NOMO-1 treated with DMSO at 0.1 percent for 48 hours (cell line): ENCODE measurements at regions not wholly inside any gene's neighbourhood (a gene's known extent, or its start where the extent isn't known, plus 50 kb on each side); places are given as distances from the start of the nearest gene placed in this dataset.

ENCODE experiments used
- DNase-seq: peaks from one replicate; lab custom pipeline; 2025; ENCODE audit not compliant: unreplicated experiment; lab: John Stamatoyannopoulos, UW

GRCh38 chr18:8458546-8459215 is 150.6 kb upstream of the RAB12 start:
- DNase-seq = no peak

- no peak for DNase-seq
These were observed 148.5 kb upstream of the RAB12 start for GRCh38 chr18:8460748-8461147.

GRCh38 chr18:8461544-8461943 is 147.7 kb upstream of the RAB12 start:
- no peak for DNase-seq

- no peak for DNase-seq
These were observed 146.5 kb upstream of the RAB12 start for GRCh38 chr18:8462651-8463185.

GRCh38 chr18:8463791-8464190 is 145.4 kb upstream of the RAB12 start:
- DNase-seq = no peak

- DNase-seq = no peak
These were observed 141.0 kb upstream of the RAB12 start for GRCh38 chr18:8468191-8468590.

GRCh38 chr18:8468921-8469335 is 140.3 kb upstream of the RAB12 start:
- no peak for DNase-seq

GRCh38 chr18:8469544-8470130 is 139.6 kb upstream of the RAB12 start:
- DNase-seq = no peak

GRCh38 chr18:8471372-8471771 is 137.9 kb upstream of the RAB12 start:
- no peak for DNase-seq

- no peak for DNase-seq
These were observed 134.6 kb upstream of the RAB12 start for GRCh38 chr18:8474661-8475060.

GRCh38 chr18:8477615-8478014 is 131.6 kb upstream of the RAB12 start:
- DNase-seq = no peak

- peak; percentile 18 for DNase-seq
These were observed 130.9 kb upstream of the RAB12 start for GRCh38 chr18:8478166-8478967.

- DNase-seq = no peak
These were observed 130.3 kb upstream of the RAB12 start for GRCh38 chr18:8478968-8479370.

- DNase-seq = no peak
These were observed 129.4 kb upstream of the RAB12 start for GRCh38 chr18:8479789-8480188.

GRCh38 chr18:8480506-8481328 is 128.5 kb upstream of the RAB12 start:
- no peak for DNase-seq

GRCh38 chr18:8484951-8485350 is 124.3 kb upstream of the RAB12 start:
- DNase-seq = no peak

GRCh38 chr18:8489761-8490160 is 119.5 kb upstream of the RAB12 start:
- DNase-seq = no peak

- DNase-seq = no peak
These were observed 117.7 kb upstream of the RAB12 start for GRCh38 chr18:8491516-8491915.

- no peak for DNase-seq
These were observed 116.1 kb upstream of the RAB12 start for GRCh38 chr18:8493141-8493540.

GRCh38 chr18:8496186-8496585 is 113.1 kb upstream of the RAB12 start:
- no peak for DNase-seq

- no peak for DNase-seq
These were observed 110.3 kb upstream of the RAB12 start for GRCh38 chr18:8498905-8499304.
